Loucy (cell line): ENCODE measurements at regions not wholly inside any gene's neighbourhood (a gene's known extent, or its start where the extent isn't known, plus 50 kb on each side); places are given as distances from the start of the nearest gene placed in this dataset.

ENCODE experiments used
- EZH2phosphoT487 ChIP-seq: fragments of 200-600 bp; IDR thresholded peaks from 2 replicates; pipeline ENCODE4 v1.6.1; 2018; ENCODE audit warnings: antibody characterized with exemption, mild to moderate bottlenecking, moderate library complexity, borderline replicate concordance
- TF ChIP-seq, protein P1 (sequence below): fragments of 200-600 bp; sonication (generic); conservative IDR thresholded peaks from 2 replicates; pipeline ENCODE4 v1.5.1; 2014; ENCODE audit warnings: mild to moderate bottlenecking, antibody characterized with exemption, low read length

DNA sequence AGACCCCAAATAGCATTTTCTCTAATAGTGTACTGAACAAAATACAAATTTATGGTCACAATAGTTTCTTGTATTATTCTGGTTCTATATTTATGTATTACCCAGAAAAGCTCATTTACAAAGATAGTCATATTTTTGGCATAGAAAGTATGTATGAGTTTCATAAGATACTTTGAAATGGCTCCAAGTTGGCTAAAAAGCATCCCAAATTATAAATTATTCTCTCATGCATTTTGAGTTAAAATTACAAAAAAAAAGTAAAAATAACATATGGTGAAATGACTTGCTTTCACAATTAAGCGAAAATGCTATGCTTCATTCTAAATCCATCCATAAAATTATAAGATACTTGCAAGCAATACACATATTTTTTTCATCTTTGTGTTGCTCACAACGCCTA is 530.7 kb downstream of the ZNF804A start:
- TF ChIP-seq, protein P1, sequence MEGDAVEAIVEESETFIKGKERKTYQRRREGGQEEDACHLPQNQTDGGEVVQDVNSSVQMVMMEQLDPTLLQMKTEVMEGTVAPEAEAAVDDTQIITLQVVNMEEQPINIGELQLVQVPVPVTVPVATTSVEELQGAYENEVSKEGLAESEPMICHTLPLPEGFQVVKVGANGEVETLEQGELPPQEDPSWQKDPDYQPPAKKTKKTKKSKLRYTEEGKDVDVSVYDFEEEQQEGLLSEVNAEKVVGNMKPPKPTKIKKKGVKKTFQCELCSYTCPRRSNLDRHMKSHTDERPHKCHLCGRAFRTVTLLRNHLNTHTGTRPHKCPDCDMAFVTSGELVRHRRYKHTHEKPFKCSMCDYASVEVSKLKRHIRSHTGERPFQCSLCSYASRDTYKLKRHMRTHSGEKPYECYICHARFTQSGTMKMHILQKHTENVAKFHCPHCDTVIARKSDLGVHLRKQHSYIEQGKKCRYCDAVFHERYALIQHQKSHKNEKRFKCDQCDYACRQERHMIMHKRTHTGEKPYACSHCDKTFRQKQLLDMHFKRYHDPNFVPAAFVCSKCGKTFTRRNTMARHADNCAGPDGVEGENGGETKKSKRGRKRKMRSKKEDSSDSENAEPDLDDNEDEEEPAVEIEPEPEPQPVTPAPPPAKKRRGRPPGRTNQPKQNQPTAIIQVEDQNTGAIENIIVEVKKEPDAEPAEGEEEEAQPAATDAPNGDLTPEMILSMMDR, result no peak
- no peak for TF ChIP-seq EZH2phosphoT487
